ENCODE measurements at regions not wholly inside any gene's neighbourhood (a gene's known extent, or its start where the extent isn't known, plus 50 kb on each side); places are given as distances from the start of the nearest gene placed in this dataset.

GRCh38 chr13:108077284-108077683, 138.1 kb downstream of the LIG4 start:
- TF ChIP-seq, protein P1, sequence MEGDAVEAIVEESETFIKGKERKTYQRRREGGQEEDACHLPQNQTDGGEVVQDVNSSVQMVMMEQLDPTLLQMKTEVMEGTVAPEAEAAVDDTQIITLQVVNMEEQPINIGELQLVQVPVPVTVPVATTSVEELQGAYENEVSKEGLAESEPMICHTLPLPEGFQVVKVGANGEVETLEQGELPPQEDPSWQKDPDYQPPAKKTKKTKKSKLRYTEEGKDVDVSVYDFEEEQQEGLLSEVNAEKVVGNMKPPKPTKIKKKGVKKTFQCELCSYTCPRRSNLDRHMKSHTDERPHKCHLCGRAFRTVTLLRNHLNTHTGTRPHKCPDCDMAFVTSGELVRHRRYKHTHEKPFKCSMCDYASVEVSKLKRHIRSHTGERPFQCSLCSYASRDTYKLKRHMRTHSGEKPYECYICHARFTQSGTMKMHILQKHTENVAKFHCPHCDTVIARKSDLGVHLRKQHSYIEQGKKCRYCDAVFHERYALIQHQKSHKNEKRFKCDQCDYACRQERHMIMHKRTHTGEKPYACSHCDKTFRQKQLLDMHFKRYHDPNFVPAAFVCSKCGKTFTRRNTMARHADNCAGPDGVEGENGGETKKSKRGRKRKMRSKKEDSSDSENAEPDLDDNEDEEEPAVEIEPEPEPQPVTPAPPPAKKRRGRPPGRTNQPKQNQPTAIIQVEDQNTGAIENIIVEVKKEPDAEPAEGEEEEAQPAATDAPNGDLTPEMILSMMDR (conservative IDR thresholded peaks at IDR 0.05; ENCODE audit: low read length), result no peak
- no peak for TF ChIP-seq EZH2phosphoT487 (IDR thresholded peaks at IDR 0.05; ENCODE audit: borderline replicate concordance)
